RWPE1 (cell line): ENCODE measurements at regions not wholly inside any gene's neighbourhood (a gene's known extent, or its start where the extent isn't known, plus 50 kb on each side); places are given as distances from the start of the nearest gene placed in this dataset.

Source experiments
- CTCF ChIA-PET: fragments of 350-600 bp; sonication (Branson Sonifier 250); formaldehyde crosslinking; extraction: SDS; loops from one replicate; lab custom pipeline; 2021; lab: Yijun Ruan, JAX
- POLR2A ChIA-PET: fragments of 400-600 bp; formaldehyde crosslinking; extraction: SDS; loops from one replicate; lab custom pipeline; 2020; ENCODE audit warnings: antibody characterized with exemption; ENCODE audit not compliant: low non-redundant PET; lab: Yijun Ruan, JAX
- DNase-seq: peaks from one replicate; pipeline ENCODE4 v3.0.0; 2012; ENCODE audit warnings: low spot score
- H3K27ac ChIP-seq: fragments of 450-650 bp; 2 replicates; pipeline ENCODE4 v1.5.1; 2017
- CTCF ChIP-seq: fragments of 450-650 bp; conservative IDR thresholded peaks from 2 replicates; pipeline ENCODE4 v1.5.1; 2017; ENCODE audit warnings: low read depth, mild to moderate bottlenecking

GRCh38 chr6:71726121-71726520 is 160.2 kb upstream of the RIMS1 start:
- CTCF ChIA-PET = no interaction called here
- POLR2A ChIA-PET = no interaction called here
- no peak for DNase-seq
- no peak for TF ChIP-seq CTCF
- H3K27ac ChIP-seq = no peak overlapping the region

- POLR2A ChIA-PET = no interaction called here
- H3K27ac ChIP-seq = no peak overlapping the region
- DNase-seq = no peak
- no peak for TF ChIP-seq CTCF
- CTCF ChIA-PET = interaction anchor here (0.6 kb wide), 1 partner anchor 40 kb away, joined by 4 read pairs; no protein-coding TSS in a partner anchor
Measured at GRCh38 chr6:71727632-71728294, 158.6 kb upstream of the RIMS1 start.

GRCh38 chr6:71730284-71730683 is 156.1 kb upstream of the RIMS1 start:
- ChIA-PET POLR2A (no interaction called here), CTCF (no interaction called here)
- no peak for DNase-seq
- H3K27ac ChIP-seq = no peak overlapping the region
- TF ChIP-seq CTCF = no peak

GRCh38 chr6:71733970-71734899 is 152.1 kb upstream of the RIMS1 start:
- no peak for DNase-seq
- no peak for TF ChIP-seq CTCF
- H3K27ac ChIP-seq = no peak overlapping the region
- POLR2A ChIA-PET = no interaction called here
- CTCF ChIA-PET = no interaction called here

DNA sequence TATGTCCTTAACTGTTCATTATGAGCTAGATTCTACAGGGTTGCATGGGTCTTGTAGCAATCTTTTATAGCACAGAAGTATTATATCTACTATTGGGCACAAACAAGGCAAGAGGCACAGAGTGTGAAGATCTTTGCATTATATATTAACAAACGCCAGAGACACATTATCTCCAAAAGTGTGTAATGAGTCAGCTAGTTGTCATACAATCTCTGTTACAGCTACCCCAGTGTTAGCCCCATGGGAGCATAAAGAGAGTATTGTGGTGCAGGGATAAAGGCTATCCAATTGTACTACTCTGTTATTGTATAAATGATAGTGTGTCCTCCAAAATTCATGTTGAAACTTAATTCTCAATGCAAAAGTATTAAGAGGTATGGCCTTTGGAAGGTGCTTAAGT is 148.4 kb upstream of the RIMS1 start:
- ChIA-PET POLR2A (no interaction called here), CTCF (no interaction called here)
- H3K27ac ChIP-seq = no peak overlapping the region
- no peak for TF ChIP-seq CTCF
- DNase-seq = no peak

DNA sequence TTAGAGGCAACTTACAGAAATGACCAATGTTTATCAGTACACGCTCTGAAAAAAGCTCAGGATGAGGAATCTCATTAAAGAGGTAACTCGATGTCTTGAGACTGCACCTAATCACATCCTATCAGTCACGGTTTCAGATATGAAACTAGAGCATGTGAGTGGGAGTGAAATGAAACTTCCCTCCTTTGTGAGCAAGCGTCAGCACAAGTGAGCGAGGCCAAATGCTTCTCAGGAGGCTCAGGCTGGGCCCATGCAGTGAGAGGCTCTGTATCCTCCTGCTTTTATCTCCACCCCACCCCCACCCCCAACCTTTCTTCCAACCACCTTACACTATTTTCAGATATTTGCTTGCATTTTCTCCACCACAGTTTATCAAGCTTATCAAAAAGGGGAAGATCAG is 140.8 kb upstream of the RIMS1 start:
- TF ChIP-seq CTCF = no peak
- H3K27ac ChIP-seq = no peak overlapping the region
- ChIA-PET CTCF (no interaction called here), POLR2A (no interaction called here)
- no peak for DNase-seq
